Smooth muscle cell of the brain vasculature (primary cell): ENCODE measurements at regions not wholly inside any gene's neighbourhood (a gene's known extent, or its start where the extent isn't known, plus 50 kb on each side); places are given as distances from the start of the nearest gene placed in this dataset.
A peak's percentile ranks its signal among the peaks of the same experiment; 100 is the strongest.

Experiments
- DNase-seq: peaks from one replicate; pipeline ENCODE4 v3.0.0-alpha.2; 2012; ENCODE audit warnings: low read depth, low spot score

DNA sequence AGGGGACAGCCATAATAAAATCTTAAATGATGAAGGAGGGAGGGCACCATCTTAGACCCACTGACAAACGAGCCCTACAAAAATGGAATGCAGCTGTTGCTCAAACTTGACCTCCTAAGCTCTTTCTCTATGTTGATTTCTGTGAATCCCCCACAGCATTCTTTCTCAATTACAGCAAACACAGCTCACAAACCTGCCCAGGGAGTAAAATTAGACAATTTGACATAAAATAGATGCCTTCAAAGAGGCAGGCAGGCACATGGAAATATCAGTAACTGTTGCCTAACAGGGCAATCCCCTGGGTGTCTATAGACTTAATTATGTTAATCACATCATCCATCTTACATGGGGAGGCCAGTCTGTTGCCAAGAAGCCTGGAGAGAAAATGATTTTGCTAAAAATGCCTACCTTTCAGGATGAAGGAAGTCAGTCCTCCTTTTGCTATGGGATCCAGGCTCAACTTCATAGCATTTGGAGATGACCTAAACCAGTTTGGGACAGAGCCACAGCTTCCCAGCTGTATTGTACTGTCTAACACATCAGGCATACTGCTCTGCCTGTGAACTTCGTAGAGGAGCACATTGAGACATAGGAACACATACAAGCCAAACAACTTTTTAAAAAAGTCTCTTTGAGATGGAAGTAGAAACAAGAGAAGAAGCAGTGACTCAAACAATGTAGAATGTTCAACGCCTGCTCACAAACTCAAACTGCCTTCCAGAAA lies 1177.4 kb downstream of the SORCS1 start:
- DNase-seq, result no peak

DNA sequence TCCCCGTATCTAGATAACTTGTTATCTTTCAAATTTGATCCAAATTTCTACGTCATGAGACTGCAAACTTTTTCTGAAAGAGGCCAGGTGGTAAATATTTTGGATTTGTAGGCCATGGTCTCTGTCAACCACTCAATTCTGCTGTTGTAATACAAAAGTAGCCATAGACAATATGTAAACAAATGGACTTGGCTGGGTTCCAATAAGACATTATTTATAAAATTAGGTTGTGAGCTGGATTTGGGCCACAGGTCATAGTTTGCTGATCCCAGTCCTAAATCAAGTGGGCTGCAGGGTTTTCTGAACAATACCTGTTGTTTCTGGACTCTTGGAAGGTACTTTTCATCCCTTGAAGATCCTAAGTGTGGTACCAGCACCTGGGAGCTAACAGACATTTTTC lies 1178.0 kb downstream of the SORCS1 start:
- no peak for DNase-seq

DNA sequence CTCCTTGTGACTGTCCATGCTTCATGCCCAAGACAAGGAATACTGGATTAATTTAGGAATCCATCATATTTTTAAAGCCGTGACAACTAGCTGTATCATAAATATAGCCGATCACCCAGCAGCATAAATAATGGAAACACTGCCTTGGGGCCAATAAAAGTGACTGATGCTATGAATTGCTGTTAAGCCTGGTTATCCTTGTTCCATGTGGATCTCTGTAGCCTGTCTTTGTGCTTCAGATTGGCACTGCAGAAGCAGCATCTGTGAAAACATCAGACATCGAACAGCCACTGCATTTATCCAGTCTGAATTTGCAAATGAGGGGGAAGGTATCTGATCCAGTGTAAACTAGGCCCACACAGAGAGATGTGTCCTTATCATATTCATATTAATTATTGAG lies 1181.8 kb downstream of the SORCS1 start:
- no peak for DNase-seq

DNA sequence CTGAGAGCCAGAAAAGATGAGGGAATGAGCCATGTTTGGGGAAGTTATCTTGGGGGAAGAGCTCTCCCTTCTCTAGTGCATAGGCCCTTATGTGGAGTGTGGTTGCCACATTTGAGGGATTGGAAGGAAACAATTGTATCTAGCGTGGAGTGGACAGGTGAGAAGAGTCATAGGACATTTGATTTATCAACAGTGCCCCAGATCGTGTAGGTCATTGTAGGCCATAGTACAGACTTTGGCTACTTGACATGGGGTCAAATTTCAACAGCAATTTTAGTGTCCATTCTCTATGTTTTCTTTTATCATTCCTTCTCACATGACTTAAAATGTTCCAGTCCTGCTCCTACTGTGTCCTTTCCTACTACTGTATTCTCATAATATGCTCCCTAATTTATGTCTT lies 1182.8 kb downstream of the SORCS1 start:
- DNase-seq, result no peak

DNA sequence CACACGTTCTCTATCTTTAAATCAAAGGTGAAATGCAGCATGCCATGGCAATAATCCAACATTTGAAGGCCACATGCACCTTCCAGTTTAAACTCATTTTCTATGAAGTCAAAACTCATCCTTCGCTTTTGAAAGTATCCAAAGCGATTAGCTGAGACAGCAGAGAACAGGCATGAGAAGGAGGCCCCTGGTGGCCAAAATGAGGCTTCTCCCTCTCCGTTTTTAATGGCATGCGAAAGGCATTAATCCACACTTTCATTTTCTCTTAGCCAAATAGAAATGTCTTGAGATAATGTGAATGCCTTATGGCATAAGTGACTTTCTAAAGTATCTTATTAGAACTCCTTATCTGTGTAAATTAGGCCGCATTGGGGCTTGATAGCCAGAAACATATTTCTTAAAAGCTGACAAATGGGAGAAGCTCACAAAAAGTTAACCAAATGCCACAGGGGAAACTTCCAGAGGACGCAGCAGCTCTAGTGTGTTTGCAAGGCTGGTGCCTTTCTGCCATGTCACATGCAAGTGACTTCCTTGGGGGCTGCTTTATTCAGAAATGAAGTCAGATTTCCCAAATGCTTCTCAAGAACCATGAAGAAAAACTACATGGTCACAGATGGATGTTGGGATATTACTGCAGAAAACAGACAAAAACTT lies 1189.6 kb downstream of the SORCS1 start:
- peak; percentile 1 for DNase-seq

DNA sequence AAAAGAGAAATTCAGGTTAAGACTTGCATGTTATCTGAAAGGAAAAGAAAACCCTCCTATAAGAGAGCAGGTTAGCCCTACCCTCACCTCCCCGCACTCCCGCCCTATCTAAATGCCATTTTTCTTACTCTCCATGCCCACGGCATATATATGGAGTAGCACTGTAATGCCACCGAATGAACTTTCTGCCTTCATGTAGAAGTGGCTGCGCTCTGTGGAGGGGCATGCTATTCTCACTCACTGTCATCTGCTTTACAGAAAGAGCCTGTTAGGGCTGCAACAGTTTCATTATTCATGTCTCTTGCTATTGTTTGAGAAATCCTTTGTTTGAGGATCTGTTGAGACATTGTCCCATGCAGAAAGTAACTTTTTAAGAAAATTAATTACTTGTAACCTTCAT lies 1190.6 kb downstream of the SORCS1 start:
- no peak for DNase-seq

DNA sequence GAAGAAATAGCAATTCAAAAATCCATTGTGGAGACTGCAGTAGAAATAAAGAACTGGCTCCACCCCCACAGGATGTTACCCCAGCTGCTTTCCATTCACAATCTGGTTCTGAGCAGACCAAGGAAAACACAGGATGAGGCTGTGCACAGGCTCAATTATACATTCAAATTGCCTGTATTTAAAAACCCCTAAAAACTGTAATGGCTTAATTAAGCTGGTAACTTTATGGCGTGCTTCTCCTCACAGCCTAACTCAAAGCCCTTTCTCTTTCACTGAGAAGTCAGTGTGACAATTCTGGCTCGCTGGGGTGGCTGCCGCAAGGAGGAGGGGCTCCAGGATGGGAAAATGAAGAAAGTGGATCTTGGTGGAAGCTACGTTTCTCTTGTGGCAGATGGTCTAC lies 1191.1 kb downstream of the SORCS1 start:
- DNase-seq, result no peak

DNA sequence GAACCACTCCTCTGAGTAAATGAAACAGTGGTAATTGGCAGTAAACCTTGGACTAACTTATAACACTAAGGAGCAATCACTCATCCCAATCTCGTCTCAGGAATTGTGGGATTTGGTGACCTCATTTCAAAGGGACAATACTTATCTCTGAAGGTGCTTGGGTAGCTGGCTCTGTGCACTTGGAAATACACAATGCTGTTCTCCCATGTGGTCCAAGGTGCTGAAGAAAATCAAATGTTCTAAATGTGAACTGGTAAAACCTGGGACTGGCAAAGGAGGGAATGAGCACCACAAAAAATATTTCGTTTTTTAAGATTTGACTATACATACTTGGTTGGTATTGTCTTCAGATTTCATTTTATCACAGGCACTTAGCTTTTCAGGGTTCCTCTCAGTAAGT lies 1193.0 kb downstream of the SORCS1 start:
- DNase-seq, result no peak

DNA sequence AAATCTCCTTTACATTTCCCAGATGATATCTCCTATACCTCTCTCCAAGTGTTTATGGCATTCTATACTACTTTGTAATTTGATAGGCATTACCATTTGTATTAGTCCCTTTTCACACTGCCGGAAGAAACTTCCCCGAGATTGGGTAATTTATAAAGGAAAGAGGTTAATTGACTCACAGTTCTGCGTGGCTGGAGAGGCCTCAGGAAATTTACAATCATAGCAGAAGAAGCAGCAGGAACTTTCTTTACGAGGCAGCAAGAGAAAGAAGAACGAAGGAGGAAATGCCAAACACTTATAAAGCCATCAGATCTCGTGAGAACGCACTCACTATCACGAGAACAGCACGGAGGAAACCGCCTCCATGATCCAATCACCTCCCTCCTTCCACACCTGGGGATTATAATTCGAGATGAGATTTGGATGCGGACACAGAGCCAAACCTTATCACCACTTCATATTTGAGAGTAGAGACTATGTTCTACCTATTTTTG lies 1194.6 kb downstream of the SORCS1 start:
- DNase-seq, result no peak

DNA sequence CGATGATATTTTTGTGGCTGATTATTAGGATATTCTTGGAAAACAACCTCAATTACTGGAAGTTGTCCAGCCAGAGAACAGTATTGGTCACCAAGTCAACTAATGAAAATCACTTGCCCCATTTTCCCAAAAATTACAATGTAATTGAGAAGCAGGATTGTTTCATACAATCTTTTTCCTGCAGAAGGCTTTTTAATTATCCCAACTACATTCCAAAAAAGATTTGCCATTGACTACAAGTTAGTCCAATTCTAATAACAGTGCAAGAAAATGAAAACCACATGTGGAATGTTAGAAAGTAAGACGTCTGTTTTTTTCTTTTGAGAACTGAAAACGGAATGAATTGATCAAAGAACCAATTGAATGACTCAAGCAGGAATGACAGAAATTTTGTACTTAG lies 1195.8 kb downstream of the SORCS1 start:
- DNase-seq, result no peak

DNA sequence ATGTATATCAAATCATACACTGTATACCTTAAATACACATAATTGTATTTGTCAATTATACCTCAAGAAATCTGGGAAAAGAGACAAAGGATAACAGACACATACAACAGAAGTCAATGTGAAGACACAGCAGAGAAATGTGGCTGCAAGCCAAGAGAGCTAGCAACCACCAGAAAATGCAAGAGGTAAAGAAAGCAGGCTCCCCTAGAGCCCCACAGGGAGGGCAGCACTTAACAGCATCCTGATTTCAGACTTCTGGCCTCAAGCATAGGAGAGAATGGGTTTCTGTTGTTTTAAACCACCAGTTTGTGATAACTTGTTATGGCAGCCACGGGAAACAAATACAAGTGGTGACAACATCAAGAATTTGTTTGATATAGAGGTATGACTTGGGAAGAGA lies 1197.2 kb downstream of the SORCS1 start:
- DNase-seq, result no peak

DNA sequence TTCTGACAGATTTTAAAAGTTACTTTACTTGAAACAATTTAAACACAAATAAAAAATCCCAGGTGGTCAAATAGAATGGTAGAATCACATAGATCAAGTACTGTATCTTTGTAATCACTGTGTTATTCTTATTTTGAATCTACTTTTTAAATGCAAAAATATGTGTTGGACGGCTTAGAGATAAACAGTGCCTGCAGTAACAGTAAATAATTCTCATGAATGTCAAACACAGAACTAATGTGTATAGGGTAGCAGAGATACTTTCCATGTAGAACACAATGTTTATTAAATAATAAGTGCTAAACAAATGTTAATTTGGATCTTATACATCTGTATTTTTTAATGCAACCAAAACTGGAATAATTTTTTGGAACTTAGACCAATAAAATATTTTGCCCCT lies 1199.4 kb downstream of the SORCS1 start:
- no peak for DNase-seq

DNA sequence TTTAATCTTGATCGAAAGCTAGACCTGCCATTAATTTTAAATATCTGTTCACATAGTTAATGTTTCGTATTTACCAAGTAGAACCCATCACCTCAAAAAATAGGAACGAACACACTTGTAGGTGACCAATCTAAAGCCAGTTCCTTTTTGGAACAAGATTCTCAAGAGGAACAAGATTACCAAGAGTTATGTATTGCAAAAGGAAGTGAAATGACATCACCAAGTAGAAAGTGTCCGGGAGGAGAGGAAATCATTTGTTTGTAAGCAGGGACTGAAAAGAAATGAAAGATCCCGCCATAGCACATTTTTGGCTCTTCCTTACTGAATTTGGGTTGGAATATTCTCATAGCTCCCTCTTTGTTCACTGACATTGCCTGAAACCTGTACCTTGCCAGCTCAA lies 1200.5 kb downstream of the SORCS1 start:
- DNase-seq, result no peak

DNA sequence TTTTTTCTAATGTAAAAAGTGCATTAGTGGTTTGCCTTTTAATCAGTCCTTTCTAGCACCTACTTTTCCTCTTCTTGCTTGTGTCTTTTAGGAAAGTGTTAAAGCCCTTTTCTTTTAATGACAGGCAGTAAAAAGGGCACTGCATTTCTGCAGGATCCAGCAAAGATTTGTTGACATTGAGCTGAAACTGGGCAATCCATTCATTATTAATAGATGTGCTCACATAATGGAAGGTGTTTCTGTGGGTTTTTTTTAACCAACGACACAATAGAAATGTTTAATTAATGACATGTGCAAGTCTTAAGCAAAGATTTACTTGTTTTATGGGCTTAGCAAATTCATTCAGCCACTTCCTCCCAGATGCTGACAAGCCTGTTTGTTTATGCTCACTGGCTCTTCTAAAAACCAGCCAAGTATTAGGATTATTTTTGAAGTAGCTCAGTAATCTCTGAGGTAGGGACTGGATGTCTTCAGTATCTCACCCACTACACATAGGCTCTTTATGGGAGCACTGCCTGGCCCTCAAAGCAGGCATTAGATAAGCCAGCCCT lies 1201.1 kb downstream of the SORCS1 start:
- DNase-seq, result no peak

DNA sequence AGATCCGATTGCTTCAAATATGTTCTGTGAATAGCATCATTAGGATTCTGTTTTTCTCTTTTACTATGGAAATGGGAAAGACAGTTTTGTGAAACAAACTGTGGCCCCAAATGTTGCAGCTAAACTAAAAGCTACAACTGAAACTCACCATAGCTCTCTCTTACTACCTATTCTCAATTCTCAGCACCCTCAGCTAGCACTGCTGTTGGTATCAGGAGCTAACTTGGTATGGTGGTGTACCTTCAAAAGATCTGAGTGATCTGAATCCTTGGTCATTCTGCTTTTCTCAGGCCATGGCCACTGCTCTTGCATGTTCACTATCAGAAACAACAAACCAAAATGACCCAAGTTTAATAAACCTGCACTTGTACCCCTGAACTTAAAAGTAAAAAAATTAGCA lies 1208.0 kb downstream of the SORCS1 start:
- no peak for DNase-seq

DNA sequence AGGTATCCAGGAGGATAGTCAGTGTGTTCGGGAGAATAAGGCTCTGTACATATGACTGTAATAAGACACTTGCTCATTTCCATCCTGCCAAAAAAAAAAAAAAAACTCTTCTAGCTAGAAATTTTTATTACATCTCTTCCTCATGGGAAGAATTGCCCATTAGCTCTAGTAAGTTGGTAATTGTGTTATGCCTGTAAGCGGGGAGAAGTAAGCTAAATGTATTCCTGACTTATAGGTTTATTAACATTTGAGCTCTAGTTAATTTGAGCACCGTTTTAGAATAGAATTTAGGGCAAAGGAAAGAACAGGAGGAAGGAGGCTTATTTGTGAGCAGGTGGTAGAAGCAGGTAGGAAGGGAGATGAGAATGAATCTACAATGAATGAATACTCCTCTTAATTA lies 1210.6 kb downstream of the SORCS1 start:
- no peak for DNase-seq

DNA sequence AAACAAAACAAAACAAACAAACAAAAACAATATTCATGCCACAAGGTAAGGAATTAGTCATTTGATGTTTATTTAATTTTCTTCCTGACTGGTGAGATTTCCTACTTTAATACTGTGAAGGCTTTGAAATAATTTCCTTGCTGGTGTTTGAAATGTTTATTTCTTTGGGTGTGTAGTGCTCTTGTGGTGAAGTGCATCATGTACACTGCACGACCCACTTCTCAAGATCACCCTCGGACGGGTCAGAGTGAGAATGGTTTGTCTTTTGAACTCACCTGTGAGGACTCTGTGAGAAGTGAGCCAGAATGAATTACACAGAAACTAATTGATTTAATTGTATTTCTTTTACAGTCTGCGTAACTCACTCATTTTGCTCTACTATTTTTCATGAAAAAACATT lies 1211.5 kb downstream of the SORCS1 start:
- no peak for DNase-seq

DNA sequence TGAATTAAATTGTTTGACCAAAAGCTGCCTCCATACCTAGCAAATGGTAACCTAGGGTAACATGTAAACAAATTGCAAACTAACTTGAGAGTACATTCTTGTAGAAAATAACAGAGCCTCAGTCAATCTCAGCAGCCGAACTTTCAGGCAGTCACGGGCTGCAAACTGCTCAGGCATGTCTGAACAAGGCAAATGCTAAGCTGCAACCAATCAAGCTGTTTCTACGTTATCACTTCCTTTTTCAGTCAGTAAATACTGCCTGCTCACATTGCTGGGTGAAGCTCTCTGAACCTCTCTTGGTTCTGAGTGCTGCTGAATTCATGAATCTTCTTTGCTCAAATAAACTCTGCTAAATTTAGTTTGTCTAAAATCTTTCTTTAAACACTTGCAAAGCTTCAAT lies 1212.4 kb downstream of the SORCS1 start:
- no peak for DNase-seq

DNA sequence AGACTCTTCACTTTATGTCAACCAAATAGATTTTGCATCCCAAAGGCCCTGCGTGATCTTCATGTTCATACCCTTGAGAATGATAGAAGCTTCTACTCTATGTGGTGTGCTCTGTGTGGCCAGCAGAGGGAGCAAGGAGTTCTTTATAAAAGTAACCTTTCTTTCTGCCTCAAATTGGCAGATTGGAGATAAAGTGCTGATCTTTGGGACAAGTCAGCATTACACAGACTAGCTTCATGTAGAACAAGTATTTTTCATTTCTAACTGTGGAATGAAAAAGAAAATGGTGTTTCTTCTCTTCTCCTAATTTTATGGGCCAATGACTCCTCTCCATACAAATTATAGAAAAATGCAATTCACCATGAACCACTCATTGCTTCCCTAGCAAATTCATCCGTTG lies 1214.1 kb downstream of the SORCS1 start:
- peak; percentile 2 for DNase-seq

DNA sequence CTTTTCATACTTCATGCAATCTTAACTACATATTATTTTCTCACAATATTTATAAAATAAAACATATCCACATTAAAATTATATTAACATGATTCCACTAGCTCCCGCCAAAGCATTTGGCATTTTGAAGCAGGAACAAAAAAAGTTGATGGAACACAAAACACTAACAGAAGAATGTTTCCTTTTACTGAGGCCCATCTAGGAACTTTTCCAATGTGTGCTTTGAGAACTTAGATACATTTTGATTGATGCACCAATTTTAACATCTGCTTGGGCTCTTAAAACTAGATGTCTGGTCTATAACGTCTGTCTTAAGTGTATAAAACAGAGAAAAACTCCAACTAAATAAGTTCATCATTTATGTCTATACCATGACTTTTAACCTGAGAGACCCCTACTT lies 1214.8 kb downstream of the SORCS1 start:
- DNase-seq, result no peak

DNA sequence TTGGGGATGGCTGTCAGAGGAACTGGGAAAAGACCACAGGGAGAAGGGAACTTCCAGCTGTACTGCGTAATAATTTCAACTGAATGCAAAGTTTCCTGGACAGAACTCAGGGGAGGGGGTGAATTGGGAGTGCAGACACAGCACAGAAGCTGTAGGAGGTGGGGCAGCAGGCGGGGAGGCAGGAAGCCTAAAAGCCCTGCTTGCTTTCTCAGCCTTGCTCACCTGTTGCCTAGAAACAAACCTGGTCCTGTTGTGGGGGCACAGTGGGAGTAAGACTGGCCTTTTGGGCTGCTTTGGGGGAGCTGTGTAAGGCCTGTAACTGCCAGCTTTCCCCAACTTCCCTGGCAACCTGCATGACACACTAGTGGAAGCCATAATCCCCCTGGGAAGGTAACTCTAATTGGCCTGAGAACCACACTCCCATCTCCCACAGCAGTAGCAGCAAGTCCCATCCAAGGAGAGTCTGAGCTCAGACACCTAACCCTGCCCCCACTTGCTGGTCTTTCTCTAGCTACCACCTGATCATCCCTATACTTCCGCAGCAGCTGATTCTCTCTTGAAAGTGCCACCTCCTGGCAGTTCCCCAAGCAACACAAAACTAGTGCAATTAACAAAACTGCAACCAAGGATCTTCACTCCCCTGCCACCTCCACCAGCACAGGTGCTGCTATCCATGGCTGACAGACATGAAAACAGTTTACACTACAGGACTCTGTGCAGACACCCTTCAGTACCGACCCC lies 1239.3 kb downstream of the SORCS1 start:
- no peak for DNase-seq

DNA sequence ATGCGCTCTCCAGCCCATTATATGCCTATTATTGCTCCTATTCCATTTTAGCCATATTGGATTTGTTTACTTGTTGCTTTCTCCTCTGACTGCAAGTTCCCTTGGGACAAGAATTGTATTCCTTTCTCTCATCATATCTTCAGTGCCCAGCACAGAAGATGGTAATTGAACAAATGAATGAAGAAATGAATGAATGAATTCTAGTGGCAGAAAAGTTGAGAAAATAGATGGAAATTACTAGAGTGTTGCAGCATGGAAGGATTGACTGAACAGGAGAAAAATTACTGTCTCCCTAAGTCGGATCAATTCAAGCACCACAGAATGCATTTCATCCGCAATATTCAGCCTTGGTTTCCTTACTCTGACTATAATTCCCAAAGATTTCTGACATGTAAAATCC lies 1243.2 kb downstream of the SORCS1 start:
- DNase-seq, result no peak

DNA sequence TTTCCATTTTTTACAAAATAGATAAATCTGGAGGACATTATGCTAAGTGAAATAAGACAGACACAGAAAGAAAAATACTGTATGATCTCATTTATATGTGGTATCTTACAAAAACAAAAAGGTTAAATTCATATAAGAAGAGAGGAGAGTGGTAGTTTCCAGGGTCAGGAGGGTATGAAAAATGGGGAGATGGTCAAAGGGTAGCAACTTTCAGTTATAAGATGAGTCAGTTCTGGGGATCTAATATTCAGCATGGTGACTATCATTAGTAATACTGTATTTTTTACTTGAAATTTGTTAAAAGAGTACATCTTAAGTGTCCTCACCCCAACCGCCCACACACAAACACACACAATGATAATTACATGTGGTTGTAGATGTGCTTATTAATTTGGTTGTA lies 1250.1 kb downstream of the SORCS1 start:
- DNase-seq, result no peak
